IgD-negative memory B cell (primary cell): ENCODE measurements at regions not wholly inside any gene's neighbourhood (a gene's known extent, or its start where the extent isn't known, plus 50 kb on each side); places are given as distances from the start of the nearest gene placed in this dataset.

Experiments
- H3K27ac Mint-ChIP-seq, 3 donors: one replicate each; pipeline ENCODE4 v1.8.0; 2020 to 2022; ENCODE audit warnings: mild to moderate bottlenecking in 3 of 3, mixed read lengths in 3 of 3, moderate library complexity in 1 of 3
- H3K27me3 Mint-ChIP-seq: one replicate; pipeline ENCODE4 v1.8.0; 2021; ENCODE audit warnings: mixed read lengths
- H3K36me3 Mint-ChIP-seq: one replicate; pipeline ENCODE4 v1.8.0; 2020; ENCODE audit warnings: mild to moderate bottlenecking, mixed read lengths
- H3K4me1 Mint-ChIP-seq, 3 donors: one replicate each; pipeline ENCODE4 v1.8.0; 2020 to 2022; ENCODE audit warnings: mixed read lengths in 3 of 3, mild to moderate bottlenecking in 1 of 3
- H3K4me3 Mint-ChIP-seq, 4 donors: one replicate each; pipeline ENCODE4 v1.8.0; 2020 to 2022; ENCODE audit warnings: mild to moderate bottlenecking in 4 of 4, mixed read lengths in 4 of 4, moderate library complexity in 3 of 4
- H3K9me3 Mint-ChIP-seq, 3 donors: one replicate each; pipeline ENCODE4 v1.8.0; 2020 to 2021; ENCODE audit warnings: mixed read lengths in 3 of 3, mild to moderate bottlenecking in 1 of 3

DNA sequence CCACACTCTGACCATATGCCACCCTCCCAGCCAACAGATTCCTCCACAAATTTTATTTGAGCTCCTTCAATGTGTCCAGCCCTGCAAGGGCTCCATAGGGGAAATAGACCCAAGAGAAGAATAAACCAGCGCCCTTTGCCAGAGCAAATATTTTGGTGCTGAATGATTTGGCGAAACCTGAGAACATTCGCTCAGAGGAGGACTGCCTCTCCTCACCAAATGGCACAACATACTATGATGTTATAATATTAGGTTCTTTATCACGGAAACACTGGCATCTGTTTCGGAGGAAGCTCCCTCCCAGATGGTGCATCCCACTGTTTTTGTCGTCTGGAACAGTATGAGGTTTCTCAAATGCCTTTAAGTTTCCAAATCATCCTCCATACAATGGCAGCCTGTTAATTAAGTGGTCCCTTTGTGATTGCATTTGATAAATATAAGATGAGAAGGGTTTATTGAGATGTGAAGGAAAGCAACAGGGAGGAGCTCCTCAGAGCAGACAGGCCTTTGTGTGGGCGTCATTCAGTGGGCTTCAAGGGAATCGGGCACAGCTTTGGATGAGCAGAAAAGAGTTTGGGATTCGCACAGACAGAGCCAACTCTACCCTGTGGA is 139.1 kb upstream of the ADRA1B start:
- H3K4me1 Mint-ChIP-seq = peaks cover 3 to 8% (median 3%) of the 10 kb centered on the region in 3 donors
- no peaks in the 10 kb centered on the region for H3K9me3 Mint-ChIP-seq
- no peaks in the 10 kb centered on the region for H3K36me3 Mint-ChIP-seq
- H3K4me3 Mint-ChIP-seq = peak overlapping the region in 1 of 4 donors; percentile 10
- H3K27me3 Mint-ChIP-seq = peaks cover 8% of the 10 kb centered on the region
- no peak overlapping the region for H3K27ac Mint-ChIP-seq

DNA sequence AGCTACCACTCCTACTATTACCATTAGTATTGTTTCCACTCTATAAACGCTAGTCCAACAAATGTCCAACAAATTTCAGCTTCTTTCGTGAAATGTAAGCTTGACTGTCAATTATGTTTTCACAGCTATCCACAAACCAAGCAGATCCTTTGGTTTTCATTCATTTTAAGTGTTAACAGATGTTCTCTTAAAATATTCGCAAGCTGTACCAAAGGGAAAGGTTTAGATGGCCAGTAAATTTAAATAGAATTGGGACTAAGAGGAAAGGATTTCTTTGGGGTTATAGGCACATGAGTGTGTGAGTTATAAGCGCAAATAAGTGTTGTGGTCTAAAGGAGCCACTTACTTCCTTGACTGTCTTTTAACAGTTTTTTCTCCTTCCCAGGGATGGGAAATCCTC is 136.8 kb upstream of the ADRA1B start:
- H3K36me3 Mint-ChIP-seq = no peaks in the 10 kb centered on the region
- peaks cover 0 to 5% (median 4%) of the 10 kb centered on the region in 3 donors for H3K4me1 Mint-ChIP-seq
- H3K27me3 Mint-ChIP-seq = peaks cover 8% of the 10 kb centered on the region
- no peak overlapping the region for H3K4me3 Mint-ChIP-seq
- H3K9me3 Mint-ChIP-seq = no peaks in the 10 kb centered on the region
- no peak overlapping the region for H3K27ac Mint-ChIP-seq

- no peak overlapping the region for H3K4me3 Mint-ChIP-seq
- H3K27me3 Mint-ChIP-seq = peaks cover 8% of the 10 kb centered on the region
- no peaks in the 10 kb centered on the region for H3K36me3 Mint-ChIP-seq
- no peaks in the 10 kb centered on the region for H3K9me3 Mint-ChIP-seq
- H3K27ac Mint-ChIP-seq = no peak overlapping the region
- peaks cover 0 to 5% (median 4%) of the 10 kb centered on the region in 3 donors for H3K4me1 Mint-ChIP-seq
Observed at GRCh38 chr5:159780246-159780645, 136.0 kb upstream of the ADRA1B start.

GRCh38 chr5:159781626-159782157 is 134.6 kb upstream of the ADRA1B start:
- Mint-ChIP-seq H3K4me3 (peak overlapping the region in 1 of 4 donors; percentile 23), H3K27me3 (peaks cover 8% of the 10 kb centered on the region), H3K4me1 (peaks cover 0 to 5% (median 4%) of the 10 kb centered on the region in 3 donors), H3K27ac (no peak overlapping the region), H3K36me3 (no peaks in the 10 kb centered on the region), H3K9me3 (no peaks in the 10 kb centered on the region)

- H3K27me3 Mint-ChIP-seq = peaks cover 4% of the 10 kb centered on the region
- H3K27ac Mint-ChIP-seq = no peak overlapping the region
- peaks cover 0 to 5% (median 4%) of the 10 kb centered on the region in 3 donors for H3K4me1 Mint-ChIP-seq
- no peaks in the 10 kb centered on the region for H3K36me3 Mint-ChIP-seq
- no peaks in the 10 kb centered on the region for H3K9me3 Mint-ChIP-seq
- H3K4me3 Mint-ChIP-seq = peak overlapping the region in 2 of 4 donors; percentile 23 to 34
Observed at GRCh38 chr5:159782197-159782994, 133.9 kb upstream of the ADRA1B start.

GRCh38 chr5:159782995-159783300 is 133.3 kb upstream of the ADRA1B start:
- no peak overlapping the region for H3K4me3 Mint-ChIP-seq
- no peaks in the 10 kb centered on the region for H3K36me3 Mint-ChIP-seq
- peaks cover 6% of the 10 kb centered on the region for H3K27me3 Mint-ChIP-seq
- no peaks in the 10 kb centered on the region for H3K9me3 Mint-ChIP-seq
- no peak overlapping the region for H3K27ac Mint-ChIP-seq
- H3K4me1 Mint-ChIP-seq = peaks cover 0 to 5% (median 4%) of the 10 kb centered on the region in 3 donors

DNA sequence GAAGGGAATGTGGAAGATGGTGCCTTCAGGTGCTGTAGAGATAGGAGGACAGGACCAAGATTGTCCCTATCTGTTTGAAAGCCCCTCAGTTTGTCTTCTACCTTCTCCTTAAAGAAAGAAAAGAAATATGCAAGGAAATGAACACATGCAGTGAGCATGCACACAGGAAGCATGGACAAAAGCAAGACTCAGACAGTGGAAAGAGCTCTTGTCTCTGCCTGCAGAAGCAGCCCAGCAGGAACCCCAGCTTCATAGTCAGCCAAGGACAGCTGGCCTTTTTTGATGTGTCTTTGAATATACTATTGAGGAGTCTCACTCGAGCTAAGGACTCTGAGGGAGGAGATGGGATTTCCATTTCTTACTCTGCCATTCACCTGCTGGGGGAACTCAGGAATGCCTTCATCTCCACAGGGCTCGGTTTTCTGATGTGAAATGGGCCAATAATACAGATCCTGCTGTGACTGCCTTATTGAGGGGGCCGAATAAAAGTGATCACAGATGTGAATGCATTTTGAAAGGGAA is 132.5 kb upstream of the ADRA1B start:
- H3K36me3 Mint-ChIP-seq = no peaks in the 10 kb centered on the region
- no peak overlapping the region for H3K27ac Mint-ChIP-seq
- H3K9me3 Mint-ChIP-seq = no peaks in the 10 kb centered on the region
- peaks cover 6% of the 10 kb centered on the region for H3K27me3 Mint-ChIP-seq
- H3K4me1 Mint-ChIP-seq = peaks cover 0 to 5% (median 4%) of the 10 kb centered on the region in 3 donors
- no peak overlapping the region for H3K4me3 Mint-ChIP-seq

DNA sequence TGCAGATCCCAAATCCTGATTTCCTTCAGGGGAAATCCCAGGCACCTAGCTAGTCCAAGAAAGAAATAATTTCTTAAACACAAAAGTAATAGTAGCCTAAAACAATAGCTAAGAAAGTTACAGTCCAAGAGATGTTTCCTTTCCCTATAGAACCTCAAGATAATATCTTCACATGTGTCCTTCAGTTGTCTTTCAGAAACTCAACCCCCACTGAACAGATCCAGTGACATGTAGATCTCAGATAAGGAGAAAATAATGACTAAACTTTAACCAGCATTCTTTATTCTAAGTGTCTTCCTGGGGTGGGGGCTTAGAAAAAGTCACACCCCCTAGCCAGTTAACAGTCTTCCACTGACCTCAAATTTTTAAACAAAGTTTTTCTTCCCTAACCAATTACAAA is 131.3 kb upstream of the ADRA1B start:
- Mint-ChIP-seq H3K27me3 (peaks cover 4% of the 10 kb centered on the region), H3K27ac (no peak overlapping the region), H3K36me3 (no peaks in the 10 kb centered on the region), H3K4me1 (peaks cover 0 to 5% (median 4%) of the 10 kb centered on the region in 3 donors), H3K4me3 (no peak overlapping the region), H3K9me3 (no peaks in the 10 kb centered on the region)

GRCh38 chr5:159785656-159786055 is 130.6 kb upstream of the ADRA1B start:
- H3K27ac Mint-ChIP-seq = no peak overlapping the region
- H3K27me3 Mint-ChIP-seq = peaks cover 4% of the 10 kb centered on the region
- no peaks in the 10 kb centered on the region for H3K36me3 Mint-ChIP-seq
- no peak overlapping the region for H3K4me3 Mint-ChIP-seq
- no peaks in the 10 kb centered on the region for H3K9me3 Mint-ChIP-seq
- H3K4me1 Mint-ChIP-seq = peaks cover 0 to 5% (median 4%) of the 10 kb centered on the region in 3 donors

GRCh38 chr5:159786201-159786600 is 130.1 kb upstream of the ADRA1B start:
- Mint-ChIP-seq H3K27me3 (peaks cover 4% of the 10 kb centered on the region), H3K36me3 (no peaks in the 10 kb centered on the region), H3K27ac (no peak overlapping the region), H3K4me1 (peaks cover 0 to 5% (median 4%) of the 10 kb centered on the region in 3 donors), H3K4me3 (no peak overlapping the region), H3K9me3 (no peaks in the 10 kb centered on the region)

GRCh38 chr5:159786901-159787691 is 129.2 kb upstream of the ADRA1B start:
- Mint-ChIP-seq H3K27me3 (peaks cover 4% of the 10 kb centered on the region), H3K36me3 (no peaks in the 10 kb centered on the region), H3K4me3 (no peak overlapping the region), H3K27ac (no peak overlapping the region), H3K4me1 (peaks cover 0 to 3% (median 2%) of the 10 kb centered on the region in 3 donors), H3K9me3 (no peaks in the 10 kb centered on the region)

DNA sequence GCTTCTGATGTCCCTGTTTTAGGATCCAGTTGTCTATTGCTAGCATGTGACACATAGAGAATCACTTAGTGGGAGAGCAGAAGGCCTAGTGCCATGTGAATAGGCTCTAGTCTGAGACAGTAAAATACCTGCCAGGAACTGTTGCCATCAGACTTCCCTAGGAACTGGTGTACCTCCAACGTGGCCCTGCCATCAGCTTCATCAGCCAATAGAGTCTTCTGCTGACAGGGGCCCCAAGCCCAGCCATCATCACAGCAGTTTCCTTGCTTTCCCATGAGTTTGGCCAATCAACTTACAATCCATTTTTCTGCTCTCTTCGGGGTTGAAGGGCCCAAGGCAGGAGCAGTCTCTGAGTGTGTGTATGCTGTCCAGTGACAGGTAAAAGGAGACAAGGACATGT is 128.4 kb upstream of the ADRA1B start:
- H3K4me1 Mint-ChIP-seq = no peaks in the 10 kb centered on the region
- H3K36me3 Mint-ChIP-seq = no peaks in the 10 kb centered on the region
- peaks cover 4% of the 10 kb centered on the region for H3K27me3 Mint-ChIP-seq
- no peaks in the 10 kb centered on the region for H3K9me3 Mint-ChIP-seq
- no peak overlapping the region for H3K27ac Mint-ChIP-seq
- no peak overlapping the region for H3K4me3 Mint-ChIP-seq

DNA sequence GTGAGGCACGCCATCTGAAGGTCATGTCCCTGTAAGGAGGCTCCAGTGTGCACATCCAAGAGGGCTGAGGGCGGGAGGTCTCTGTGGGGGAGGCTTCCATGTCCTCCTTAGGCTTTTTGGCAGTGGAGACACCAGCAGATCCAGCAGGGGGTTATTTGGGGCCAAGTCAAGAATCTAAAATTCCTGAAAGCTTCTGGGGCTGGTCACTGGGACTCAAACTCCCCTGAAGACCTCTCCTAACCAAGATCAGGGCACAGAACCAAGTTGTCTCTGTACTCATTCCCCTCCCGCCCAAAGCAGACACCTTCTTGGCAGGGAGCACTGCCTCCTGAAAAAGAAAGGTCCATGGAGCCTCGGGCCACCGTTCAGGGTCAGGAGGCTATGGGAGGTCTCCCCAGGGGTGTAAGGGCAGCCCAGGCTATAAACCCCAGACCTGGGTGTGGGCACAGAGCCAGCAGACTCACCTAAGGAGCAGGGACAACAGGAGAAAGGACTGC is 127.4 kb upstream of the ADRA1B start:
- H3K27ac Mint-ChIP-seq = no peak overlapping the region
- H3K9me3 Mint-ChIP-seq = no peaks in the 10 kb centered on the region
- H3K4me1 Mint-ChIP-seq = no peaks in the 10 kb centered on the region
- peaks cover 2% of the 10 kb centered on the region for H3K27me3 Mint-ChIP-seq
- no peak overlapping the region for H3K4me3 Mint-ChIP-seq
- H3K36me3 Mint-ChIP-seq = no peaks in the 10 kb centered on the region

DNA sequence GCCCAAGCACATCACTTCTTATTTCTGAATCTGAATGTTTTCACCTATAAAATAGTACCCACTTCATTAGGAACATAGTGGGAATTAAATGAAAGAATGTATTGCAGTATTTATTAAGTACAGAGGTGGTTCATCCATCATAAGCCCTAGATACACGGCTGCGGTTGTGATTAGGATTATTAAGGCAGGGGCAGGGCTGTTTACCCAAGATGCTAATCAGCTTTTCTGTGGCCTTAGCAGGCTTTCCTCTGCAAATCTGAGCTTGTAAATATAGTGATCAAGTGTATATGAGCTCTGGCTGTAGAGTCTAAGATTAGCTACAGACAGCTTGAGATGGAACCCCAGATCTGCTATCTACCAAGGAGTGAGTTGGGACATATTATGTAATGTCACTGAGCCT is 124.1 kb upstream of the ADRA1B start:
- H3K27me3 Mint-ChIP-seq = peaks cover 2% of the 10 kb centered on the region
- H3K4me1 Mint-ChIP-seq = peaks cover 0 to 3% (median 0%) of the 10 kb centered on the region in 3 donors
- no peak overlapping the region for H3K27ac Mint-ChIP-seq
- no peak overlapping the region for H3K4me3 Mint-ChIP-seq
- no peaks in the 10 kb centered on the region for H3K9me3 Mint-ChIP-seq
- H3K36me3 Mint-ChIP-seq = no peaks in the 10 kb centered on the region
